Gastrocnemius medialis (tissue), 4 donors: ENCODE measurements at regions not wholly inside any gene's neighbourhood (a gene's known extent, or its start where the extent isn't known, plus 50 kb on each side); places are given as distances from the start of the nearest gene placed in this dataset.

ENCODE experiments used
- ATAC-seq, 2 donors: fragments of 150-250 bp; one replicate each; pipeline ENCODE4 v1.9.1; 2016
- DNase-seq, 2 donors: peaks; one replicate each; pipeline ENCODE4 v3.0.0-alpha.2; 2019
- H3K27ac ChIP-seq, 4 donors: fragments of 200-600 bp; sonication (generic); 1 replicate in 1 of 4; 2 replicates in 3 of 4; pipeline ENCODE4 v1.5.1; 2016 to 2018; ENCODE audit warnings: mild to moderate bottlenecking in 2 of 4, moderate library complexity in 1 of 4
- H3K27me3 ChIP-seq, 3 donors: fragments of 200-600 bp; sonication (generic) in 2 of 3; 1 replicate in 1 of 3; 2 replicates in 2 of 3; pipeline versions ENCODE4 v1.5.1 to v1.6.0; 2016 to 2019; ENCODE audit warnings: mild to moderate bottlenecking in 1 of 3, moderate library complexity in 1 of 3
- H3K36me3 ChIP-seq, 2 donors: fragments of 200-600 bp; sonication (generic) in 1 of 2; one replicate each; pipeline ENCODE4 v1.5.1; 2017 to 2018
- H3K4me1 ChIP-seq, 2 donors: fragments of 200-600 bp; sonication (generic) in 1 of 2; one replicate each; pipeline ENCODE4 v1.5.1; 2016 to 2017; ENCODE audit warnings: mild to moderate bottlenecking in 2 of 2
- H3K4me3 ChIP-seq, 4 donors: fragments of 200-600 bp; sonication (generic) in 3 of 4; 1 replicate in 1 of 4; 2 replicates in 3 of 4; pipeline ENCODE4 v1.5.1; 2016 to 2019; ENCODE audit warnings: mild to moderate bottlenecking in 2 of 4
- H3K9me3 ChIP-seq, 3 donors: fragments of 200-600 bp; sonication (generic) in 2 of 3; 1 replicate in 1 of 3; 2 replicates in 2 of 3; pipeline ENCODE4 v1.5.1; 2016 to 2019
- CTCF ChIP-seq, 5 experiments: fragments of 450-650 bp in 3 of 5; fragments of 200-600 bp in 2 of 5; sonication (generic) in 2 of 5; IDR thresholded peaks in 4 of 5; conservative IDR thresholded peaks in 1 of 5; 1 replicate in 4 of 5; 2 replicates in 1 of 5; pipeline ENCODE4 v1.5.1; 2016 to 2019; ENCODE audit warnings: antibody characterized with exemption in 5 of 5, mild to moderate bottlenecking in 3 of 5, moderate library complexity in 3 of 5
- POLR2A ChIP-seq, 2 donors: fragments of 450-650 bp; IDR thresholded peaks; one replicate each; pipeline ENCODE4 v1.6.1; 2017; ENCODE audit warnings: antibody characterized with exemption in 2 of 2, mild to moderate bottlenecking in 2 of 2, moderate library complexity in 2 of 2
- in situ Hi-C, 4 donors: fragments of 200-750 bp; cut with MboI; loops; one replicate each; pipeline versions ENCODE4 v1.15.0 to v1.8.0; 2017; ENCODE audit warnings: low sequenced_read_pairs in 4 of 4
- intact Hi-C: fragments of 100-400 bp; cut with DNase I; formaldehyde crosslinking; loops from one replicate; pipeline ENCODE4 v1.15.1; 2023; ENCODE audit warnings: low total_unique reads

GRCh38 chr2:41954304-41955291 lies 93.2 kb upstream of the PKDCC start:
- Histone ChIP-seq H3K4me3 (no peak overlapping the region), H3K9me3 (no peaks in the 10 kb centered on the region), H3K36me3 (no peaks in the 10 kb centered on the region), H3K27ac (no peak overlapping the region), H3K4me1 (no peaks in the 10 kb centered on the region), H3K27me3 (no peaks in the 10 kb centered on the region)
- DNase-seq (no peak), ATAC-seq (no peak)
- in situ Hi-C loops (no loop called here), intact Hi-C loops (no loop called here)
- TF ChIP-seq POLR2A (IDR thresholded peaks at IDR 0.05): no peak
- TF ChIP-seq CTCF (IDR thresholded peaks at IDR 0.05 in 4 of 5, conservative IDR thresholded peaks at IDR 0.05 in 1 of 5): no peak

GRCh38 chr2:41955316-41956043 lies 92.3 kb upstream of the PKDCC start:
- intact Hi-C loops: no loop called here
- H3K27ac ChIP-seq: no peak overlapping the region

GRCh38 chr2:41957431-41957830 lies 90.4 kb upstream of the PKDCC start:
- Histone ChIP-seq H3K4me1 (no peaks in the 10 kb centered on the region), H3K36me3 (no peaks in the 10 kb centered on the region), H3K9me3 (no peaks in the 10 kb centered on the region), H3K4me3 (no peak overlapping the region), H3K27me3 (no peaks in the 10 kb centered on the region), H3K27ac (no peak overlapping the region)
- intact Hi-C loops: no loop called here
- TF ChIP-seq POLR2A (IDR thresholded peaks at IDR 0.05) (no peak), CTCF (IDR thresholded peaks at IDR 0.05 in 4 of 5, conservative IDR thresholded peaks at IDR 0.05 in 1 of 5) (no peak)
- in situ Hi-C loops: no loop called here
- ATAC-seq (no peak), DNase-seq (no peak)

More at GRCh38 chr2:41955316-41956043, 92.3 kb upstream of the PKDCC start:
- Histone ChIP-seq H3K27me3 (no peaks in the 10 kb centered on the region), H3K4me3 (no peak overlapping the region), H3K4me1 (no peaks in the 10 kb centered on the region), H3K9me3 (no peaks in the 10 kb centered on the region), H3K36me3 (no peaks in the 10 kb centered on the region)
- in situ Hi-C loops: no loop called here
- no peak for DNase-seq
- TF ChIP-seq CTCF (IDR thresholded peaks at IDR 0.05 in 4 of 5, conservative IDR thresholded peaks at IDR 0.05 in 1 of 5) (no peak), POLR2A (IDR thresholded peaks at IDR 0.05) (no peak)
- no peak for ATAC-seq

- in situ Hi-C loops: no loop called here
- Histone ChIP-seq H3K4me3 (no peak overlapping the region), H3K36me3 (no peaks in the 10 kb centered on the region), H3K27ac (no peak overlapping the region), H3K4me1 (no peaks in the 10 kb centered on the region), H3K9me3 (no peaks in the 10 kb centered on the region), H3K27me3 (no peaks in the 10 kb centered on the region)
- intact Hi-C loops: no loop called here
- ATAC-seq (no peak), DNase-seq (no peak)
- TF ChIP-seq CTCF (IDR thresholded peaks at IDR 0.05 in 4 of 5, conservative IDR thresholded peaks at IDR 0.05 in 1 of 5): no peak
- no peak for TF ChIP-seq POLR2A (IDR thresholded peaks at IDR 0.05)
Observed at GRCh38 chr2:41958251-41958650, 89.6 kb upstream of the PKDCC start.
